HG03095 (cell line): ENCODE measurements at regions not wholly inside any gene's neighbourhood (a gene's known extent, or its start where the extent isn't known, plus 50 kb on each side); places are given as distances from the start of the nearest gene placed in this dataset.

Experiments
- ATAC-seq: cut with Tn5 transposase; IDR thresholded peaks from one replicate; pipeline ENCODE4 v1.9.1; 2021; ENCODE audit warnings: moderate library complexity; ENCODE audit not compliant: unreplicated experiment

GRCh38 chr9:23302281-23302680, 523.8 kb downstream of the ELAVL2 start:
- no peak for ATAC-seq

- ATAC-seq, result no peak
Observed at GRCh38 chr9:23306731-23307130, 519.3 kb downstream of the ELAVL2 start.

GRCh38 chr9:23307731-23308513, 518.1 kb downstream of the ELAVL2 start:
- ATAC-seq, result no peak

GRCh38 chr9:23309800-23310199, 516.2 kb downstream of the ELAVL2 start:
- ATAC-seq, result no peak

GRCh38 chr9:23314247-23314646, 511.8 kb downstream of the ELAVL2 start:
- no peak for ATAC-seq

- no peak for ATAC-seq
Observed at GRCh38 chr9:23319092-23319491, 506.9 kb downstream of the ELAVL2 start.

GRCh38 chr9:23321049-23321448, 505.0 kb downstream of the ELAVL2 start:
- no peak for ATAC-seq

GRCh38 chr9:23322392-23322791, 503.6 kb downstream of the ELAVL2 start:
- ATAC-seq, result no peak

GRCh38 chr9:23324511-23324910, 501.5 kb downstream of the ELAVL2 start:
- no peak for ATAC-seq

GRCh38 chr9:23326597-23326996, 499.4 kb downstream of the ELAVL2 start:
- no peak for ATAC-seq

GRCh38 chr9:23341346-23341745, 484.7 kb downstream of the ELAVL2 start:
- ATAC-seq, result no peak

GRCh38 chr9:23342291-23342690, 483.7 kb downstream of the ELAVL2 start:
- no peak for ATAC-seq

GRCh38 chr9:23343226-23343625, 482.8 kb downstream of the ELAVL2 start:
- ATAC-seq, result no peak

GRCh38 chr9:23361096-23361495, 464.9 kb downstream of the ELAVL2 start:
- no peak for ATAC-seq

- ATAC-seq, result no peak
Observed at GRCh38 chr9:23372703-23373102, 453.3 kb downstream of the ELAVL2 start.

GRCh38 chr9:23375511-23375910, 450.5 kb downstream of the ELAVL2 start:
- ATAC-seq, result no peak

- ATAC-seq, result no peak
Observed at GRCh38 chr9:23379842-23380241, 446.2 kb downstream of the ELAVL2 start.

GRCh38 chr9:23380821-23381220, 445.2 kb downstream of the ELAVL2 start:
- no peak for ATAC-seq

- ATAC-seq, result no peak
Observed at GRCh38 chr9:23382418-23382817, 443.6 kb downstream of the ELAVL2 start.

GRCh38 chr9:23394189-23394588, 431.9 kb downstream of the ELAVL2 start:
- no peak for ATAC-seq

- ATAC-seq, result no peak
Observed at GRCh38 chr9:23408874-23409273, 417.2 kb downstream of the ELAVL2 start.

GRCh38 chr9:23412046-23412445, 414.0 kb downstream of the ELAVL2 start:
- ATAC-seq, result no peak

- no peak for ATAC-seq
Observed at GRCh38 chr9:23412458-23412857, 413.6 kb downstream of the ELAVL2 start.
